NCI-H82 treated with DMSO at 0.1 percent for 48 hours (cell line): ENCODE measurements at regions not wholly inside any gene's neighbourhood (a gene's known extent, or its start where the extent isn't known, plus 50 kb on each side); places are given as distances from the start of the nearest gene placed in this dataset.
"Not testable (repeated sequence)": the region's sequence is repeated elsewhere in the genome, so short reads cannot be mapped to it uniquely, and the experiment has no call there.

Experiments
- DNase-seq: peaks from one replicate; lab custom pipeline; 2025; ENCODE audit not compliant: unreplicated experiment; lab: John Stamatoyannopoulos, UW

- DNase-seq: peak; percentile 37
Measured at GRCh38 chr10:55929291-55929690, 431.8 kb downstream of the ZWINT start.

- not testable (repeated sequence) for DNase-seq
Measured at GRCh38 chr10:55899472-55900147, 461.4 kb downstream of the ZWINT start.

- DNase-seq: no peak
Measured at GRCh38 chr10:55897490-55897921, 463.6 kb downstream of the ZWINT start.

- DNase-seq: no peak
Measured at GRCh38 chr10:55892276-55892675, 468.8 kb downstream of the ZWINT start.

GRCh38 chr10:55881588-55881987, 479.5 kb downstream of the ZWINT start:
- no peak for DNase-seq

- DNase-seq: no peak
Measured at GRCh38 chr10:55873485-55873884, 487.6 kb downstream of the ZWINT start.

- DNase-seq: no peak
Measured at GRCh38 chr10:55870186-55870585, 490.9 kb downstream of the ZWINT start.

GRCh38 chr10:55867848-55868247, 493.2 kb downstream of the ZWINT start:
- DNase-seq: no peak

- DNase-seq: no peak
Measured at GRCh38 chr10:55858730-55859129, 502.3 kb downstream of the ZWINT start.

GRCh38 chr10:55852900-55853299, 508.2 kb downstream of the ZWINT start:
- DNase-seq: no peak

- no peak for DNase-seq
Measured at GRCh38 chr10:55837273-55837672, 523.8 kb downstream of the ZWINT start.

GRCh38 chr10:55822096-55822495, 539.0 kb downstream of the ZWINT start:
- no peak for DNase-seq

GRCh38 chr10:55820478-55820877, 540.6 kb downstream of the ZWINT start:
- DNase-seq: no peak

- DNase-seq: no peak
Measured at GRCh38 chr10:55820071-55820470, 541.0 kb downstream of the ZWINT start.

GRCh38 chr10:55813451-55814170, 547.4 kb downstream of the ZWINT start:
- no peak for DNase-seq

- DNase-seq: no peak
Measured at GRCh38 chr10:55803055-55803454, 558.0 kb downstream of the ZWINT start.

- DNase-seq: no peak
Measured at GRCh38 chr10:55801353-55801661, 559.8 kb downstream of the ZWINT start.

- DNase-seq: no peak
Measured at GRCh38 chr10:55800602-55801352, 560.3 kb downstream of the ZWINT start.

GRCh38 chr10:55793024-55793423, 568.0 kb downstream of the ZWINT start:
- no peak for DNase-seq

GRCh38 chr10:55790276-55790675, 570.8 kb downstream of the ZWINT start:
- DNase-seq: not testable (repeated sequence)

- DNase-seq: no peak
Measured at GRCh38 chr10:55786461-55787050, 574.5 kb downstream of the ZWINT start.

GRCh38 chr10:55782181-55782580, 578.9 kb downstream of the ZWINT start:
- no peak for DNase-seq
